HEK293 (cell line): ENCODE measurements at regions not wholly inside any gene's neighbourhood (a gene's known extent, or its start where the extent isn't known, plus 50 kb on each side); places are given as distances from the start of the nearest gene placed in this dataset.

Experiments used
- CTCF ChIA-PET: fragments of 350-600 bp; formaldehyde crosslinking; extraction: SDS; loops from one replicate; lab custom pipeline; 2021; ENCODE audit warnings: antibody characterized with exemption; lab: Yijun Ruan, JAX
- POLR2A ChIA-PET: fragments of 300-600 bp; formaldehyde crosslinking; extraction: SDS; loops from one replicate; lab custom pipeline; 2020; ENCODE audit warnings: antibody characterized with exemption, inconsistent platforms; lab: Yijun Ruan, JAX
- H3K27ac ChIP-seq: fragments of 200-500 bp; sonication (Bioruptor generic); 2 replicates; pipeline ENCODE4 v1.5.1; 2014; ENCODE audit warnings: low read depth, low read length, control low read depth, inconsistent platforms; ENCODE audit errors: extremely low read depth
- H3K36me3 ChIP-seq, 2 experiments: fragments of 200-500 bp in 1 of 2; sonication (Bioruptor generic) in 1 of 2; 1 replicate in 1 of 2; 2 replicates in 1 of 2; pipeline ENCODE4 v1.5.1; 2014 to 2017; ENCODE audit warnings: inconsistent platforms in 2 of 2, low read length in 2 of 2; ENCODE audit not compliant: control insufficient read depth in 2 of 2, insufficient read depth in 1 of 2
- H3K4me1 ChIP-seq: fragments of 200-500 bp; sonication (Bioruptor generic); 2 replicates; pipeline ENCODE4 v1.5.1; 2014; ENCODE audit warnings: mild to moderate bottlenecking, low read length, inconsistent platforms; ENCODE audit not compliant: control insufficient read depth, insufficient read depth
- H3K4me3 ChIP-seq: 2 replicates; pipeline ENCODE4 v1.5.1; 2011; ENCODE audit warnings: low read depth, mild to moderate bottlenecking, control low read depth, low read length, moderate library complexity
- H3K9me3 ChIP-seq: fragments of 200-500 bp; sonication (Bioruptor generic); 2 replicates; pipeline ENCODE4 v1.5.1; 2014; ENCODE audit warnings: low read depth, low read length, inconsistent platforms; ENCODE audit not compliant: control insufficient read depth, insufficient read depth
- GLIS1 ChIP-seq: fragments of 450-650 bp; formaldehyde crosslinking; IDR thresholded peaks from 2 replicates; pipeline ENCODE4 v1.5.1; 2016; ENCODE audit warnings: missing biosample characterization, missing genetic modification characterization
- KLF8 ChIP-seq: fragments of 450-650 bp; formaldehyde crosslinking; IDR thresholded peaks from 2 replicates; pipeline ENCODE4 v1.5.1; 2016; ENCODE audit warnings: missing biosample characterization, missing genetic modification characterization
- SCRT2 ChIP-seq: fragments of 450-650 bp; formaldehyde crosslinking; IDR thresholded peaks from 2 replicates; pipeline ENCODE4 v1.5.1; 2016; ENCODE audit warnings: missing biosample characterization, missing genetic modification characterization
- YY1 ChIP-seq: fragments of 450-650 bp; formaldehyde crosslinking; IDR thresholded peaks from 2 replicates; pipeline ENCODE4 v1.5.1; 2018; ENCODE audit warnings: missing biosample characterization, missing genetic modification characterization
- ZBTB17 ChIP-seq: fragments of 450-650 bp; formaldehyde crosslinking; IDR thresholded peaks from 2 replicates; pipeline ENCODE4 v1.5.1; 2016; ENCODE audit warnings: missing biosample characterization, missing genetic modification characterization
- ZBTB20 ChIP-seq: fragments of 450-650 bp; formaldehyde crosslinking; IDR thresholded peaks from 2 replicates; pipeline ENCODE4 v1.5.1; 2016; ENCODE audit warnings: missing biosample characterization, missing genetic modification characterization
- ZBTB7A ChIP-seq: fragments of 450-650 bp; formaldehyde crosslinking; IDR thresholded peaks from 2 replicates; pipeline ENCODE4 v1.5.1; 2016; ENCODE audit warnings: low read depth, missing biosample characterization, missing genetic modification characterization
- ZFP69B ChIP-seq: fragments of 450-650 bp; formaldehyde crosslinking; IDR thresholded peaks from 2 replicates; pipeline ENCODE4 v1.5.1; 2016; ENCODE audit warnings: missing biosample characterization, missing genetic modification characterization
- ZIC2 ChIP-seq: fragments of 450-650 bp; formaldehyde crosslinking; IDR thresholded peaks from 2 replicates; pipeline ENCODE4 v1.5.1; 2016; ENCODE audit warnings: missing biosample characterization, missing genetic modification characterization
- ZNF146 ChIP-seq: fragments of 450-650 bp; formaldehyde crosslinking; IDR thresholded peaks from 2 replicates; pipeline ENCODE4 v1.5.1; 2016; ENCODE audit warnings: missing biosample characterization, missing genetic modification characterization
- ZNF302 ChIP-seq: fragments of 450-650 bp; formaldehyde crosslinking; IDR thresholded peaks from 2 replicates; pipeline ENCODE4 v1.5.1; 2016; ENCODE audit warnings: missing biosample characterization, missing genetic modification characterization, low read depth
- ZNF416 ChIP-seq: fragments of 450-650 bp; formaldehyde crosslinking; IDR thresholded peaks from 2 replicates; pipeline ENCODE4 v1.5.1; 2016; ENCODE audit warnings: missing biosample characterization, missing genetic modification characterization
- ZNF514 ChIP-seq: fragments of 450-650 bp; formaldehyde crosslinking; IDR thresholded peaks from 2 replicates; pipeline ENCODE4 v1.5.1; 2016; ENCODE audit warnings: missing biosample characterization, missing genetic modification characterization
- ZNF549 ChIP-seq: fragments of 450-650 bp; IDR thresholded peaks from 2 replicates; pipeline ENCODE4 v1.5.1; 2018; ENCODE audit warnings: missing biosample characterization, missing genetic modification characterization, mild to moderate bottlenecking, inconsistent platforms, moderate library complexity
- ZNF701 ChIP-seq: fragments of 450-650 bp; formaldehyde crosslinking; IDR thresholded peaks from 2 replicates; pipeline ENCODE4 v1.5.1; 2016; ENCODE audit warnings: missing biosample characterization, missing genetic modification characterization
- ZSCAN16 ChIP-seq: fragments of 450-650 bp; formaldehyde crosslinking; IDR thresholded peaks from 2 replicates; pipeline ENCODE4 v1.5.1; 2016; ENCODE audit warnings: missing biosample characterization, missing genetic modification characterization
- TF ChIP-seq, protein P1 (sequence below): fragments of 450-650 bp; formaldehyde crosslinking; IDR thresholded peaks from 2 replicates; pipeline ENCODE4 v1.5.1; 2016; ENCODE audit warnings: missing biosample characterization, missing genetic modification characterization
- TF ChIP-seq, protein P2 (sequence below): fragments of 450-650 bp; formaldehyde crosslinking; IDR thresholded peaks from 2 replicates; pipeline ENCODE4 v1.5.1; 2017; ENCODE audit warnings: missing biosample characterization, missing genetic modification characterization
- TF ChIP-seq, protein P3 (sequence below): fragments of 450-650 bp; formaldehyde crosslinking; IDR thresholded peaks from 2 replicates; pipeline ENCODE4 v1.5.1; 2016; ENCODE audit warnings: missing biosample characterization, missing genetic modification characterization

DNA sequence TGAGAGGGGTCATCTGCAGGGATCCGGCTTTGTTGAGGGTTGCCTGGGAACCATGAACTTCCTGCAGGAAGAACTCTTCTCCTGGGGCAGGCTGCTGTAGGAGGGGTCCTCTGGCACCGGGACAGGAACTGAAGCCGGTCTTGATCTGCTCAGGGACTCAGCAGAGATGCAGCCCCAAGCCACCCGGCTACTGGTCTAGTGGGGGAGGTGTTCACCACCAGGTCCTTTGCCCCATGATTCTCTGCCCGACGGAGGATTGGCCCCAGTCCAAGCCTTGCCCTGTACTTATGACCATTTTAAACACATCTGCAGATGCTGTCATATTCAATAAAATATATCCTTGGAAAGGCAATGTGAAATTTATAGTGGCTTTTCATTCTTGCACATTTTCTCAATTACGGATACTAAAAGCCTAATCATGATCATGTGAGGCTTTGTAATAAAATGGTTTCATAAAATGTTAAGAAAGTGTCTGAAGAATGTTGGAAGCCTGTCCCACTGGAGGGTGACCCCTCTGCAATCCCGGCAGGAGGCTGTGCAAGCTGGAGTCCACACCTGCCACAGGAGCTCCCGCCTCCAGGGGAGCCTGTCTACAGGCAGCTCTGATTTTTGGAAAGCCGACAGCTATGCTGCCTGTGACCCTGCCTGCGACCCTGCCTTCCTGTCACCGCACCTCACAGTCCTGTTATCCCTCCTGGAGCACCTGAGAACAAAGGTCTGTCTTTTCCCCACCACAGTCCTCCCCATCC is 98.8 kb upstream of the TAF1B start:
- TF ChIP-seq GLIS1 (tag by site-specific recombination) (peak; percentile 64), ZIC2 (0 out of 2 replicates have a peak, but pooled peaks have one; percentile 15)
- TF ChIP-seq, protein P1, sequence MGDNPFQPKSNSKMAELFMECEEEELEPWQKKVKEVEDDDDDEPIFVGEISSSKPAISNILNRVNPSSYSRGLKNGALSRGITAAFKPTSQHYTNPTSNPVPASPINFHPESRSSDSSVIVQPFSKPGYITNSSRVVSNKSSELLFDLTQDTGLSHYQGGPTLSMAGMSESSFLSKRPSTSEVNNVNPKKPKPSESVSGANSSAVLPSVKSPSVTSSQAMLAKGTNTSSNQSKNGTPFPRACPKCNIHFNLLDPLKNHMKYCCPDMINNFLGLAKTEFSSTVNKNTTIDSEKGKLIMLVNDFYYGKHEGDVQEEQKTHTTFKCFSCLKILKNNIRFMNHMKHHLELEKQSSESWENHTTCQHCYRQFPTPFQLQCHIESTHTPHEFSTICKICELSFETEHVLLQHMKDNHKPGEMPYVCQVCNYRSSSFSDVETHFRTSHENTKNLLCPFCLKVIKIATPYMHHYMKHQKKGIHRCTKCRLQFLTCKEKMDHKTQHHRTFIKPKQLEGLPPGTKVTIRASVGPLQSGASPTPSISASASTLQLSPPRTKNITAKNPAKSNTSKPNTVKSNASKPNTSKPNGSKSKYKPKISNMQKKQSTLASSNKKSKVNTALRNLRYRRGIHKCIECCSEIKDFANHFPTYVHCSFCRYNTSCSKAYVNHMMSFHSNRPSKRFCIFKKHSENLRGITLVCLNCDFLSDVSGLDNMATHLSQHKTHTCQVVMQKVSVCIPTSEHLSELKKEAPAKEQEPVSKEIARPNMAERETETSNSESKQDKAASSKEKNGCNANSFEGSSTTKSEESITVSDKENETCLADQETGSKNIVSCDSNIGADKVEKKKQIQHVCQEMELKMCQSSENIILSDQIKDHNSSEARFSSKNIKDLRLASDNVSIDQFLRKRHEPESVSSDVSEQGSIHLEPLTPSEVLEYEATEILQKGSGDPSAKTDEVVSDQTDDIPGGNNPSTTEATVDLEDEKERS (tag by site-specific recombination): no peak
- no peaks in the 10 kb centered on the region for H3K4me1 ChIP-seq
- POLR2A ChIA-PET: no interaction called here
- H3K9me3 ChIP-seq: no peaks in the 10 kb centered on the region
- no peak overlapping the region for H3K4me3 ChIP-seq
- H3K36me3 ChIP-seq: no peaks in the 10 kb centered on the region
- CTCF ChIA-PET: interaction anchor here (0.6 to 1.1 kb wide), 2 partner anchors 25 to 715 kb away, joined by 3 to 4 read pairs; no protein-coding TSS in a partner anchor
- no peak overlapping the region for H3K27ac ChIP-seq

DNA sequence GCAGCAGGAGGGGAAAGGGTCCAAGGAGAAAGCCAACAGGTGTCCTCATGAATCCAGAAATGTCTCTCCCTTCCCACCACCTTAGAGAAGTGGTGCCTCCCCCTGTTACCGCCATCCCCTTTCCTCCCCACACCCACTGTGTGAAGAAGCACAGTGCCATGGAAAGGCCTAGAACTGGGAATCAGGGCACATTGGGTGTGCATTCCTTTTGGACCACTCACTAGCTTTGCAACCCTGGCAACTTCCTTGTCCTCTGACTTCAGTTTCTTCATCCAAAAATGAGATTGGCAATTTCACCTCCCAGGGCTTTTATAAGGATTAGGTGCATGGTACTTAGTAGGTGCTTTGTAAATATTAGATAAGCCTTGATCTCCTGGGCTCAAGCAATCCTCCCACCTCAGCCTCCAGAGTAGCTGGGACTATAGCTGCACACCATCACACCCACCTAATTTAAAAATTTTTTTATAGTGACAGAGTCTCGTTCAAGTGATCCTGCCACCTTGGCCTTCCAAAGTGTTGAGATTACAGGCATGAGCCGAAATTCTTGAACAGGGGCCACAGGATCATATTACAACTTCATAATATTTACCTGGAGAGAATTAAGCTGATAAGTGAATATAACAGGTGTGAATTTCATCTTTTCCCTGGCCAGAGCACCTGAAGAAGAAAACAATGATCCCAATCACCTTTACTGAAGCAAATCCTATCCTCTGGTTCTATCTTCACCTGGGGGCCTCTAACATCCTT is 97.9 kb upstream of the TAF1B start:
- H3K4me1 ChIP-seq: no peaks in the 10 kb centered on the region
- POLR2A ChIA-PET: no interaction called here
- no peak overlapping the region for H3K4me3 ChIP-seq
- H3K9me3 ChIP-seq: no peaks in the 10 kb centered on the region
- no peak overlapping the region for H3K27ac ChIP-seq
- H3K36me3 ChIP-seq: no peaks in the 10 kb centered on the region
- CTCF ChIA-PET: interaction anchor here (0.6 to 1.4 kb wide), 3 partner anchors 24 to 714 kb away, joined by 3 to 4 read pairs (median 3); no protein-coding TSS in a partner anchor
- TF ChIP-seq ZSCAN16 (tag by site-specific recombination) (no peak), SCRT2 (tag by site-specific recombination) (peak; percentile 49)

DNA sequence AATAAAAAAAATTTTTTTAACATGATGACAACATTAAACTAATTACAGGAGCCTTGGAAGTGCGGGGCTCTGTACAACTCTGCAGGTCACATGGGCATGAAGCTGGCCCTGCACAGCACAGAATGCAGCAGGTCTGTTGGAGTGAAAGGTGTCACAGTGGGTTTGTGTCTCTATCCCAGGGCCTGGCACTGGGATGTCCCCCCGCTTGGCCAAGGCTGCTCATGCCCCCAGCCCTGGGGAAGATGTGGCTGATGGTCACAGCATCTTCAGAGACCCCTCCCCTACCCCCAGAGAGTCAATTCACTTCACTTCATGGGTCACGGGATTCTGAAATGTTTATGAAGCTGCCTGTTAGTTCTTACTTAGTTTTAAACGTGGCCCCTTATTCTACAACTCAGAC is 95.9 kb upstream of the TAF1B start:
- no peak overlapping the region for H3K4me3 ChIP-seq
- H3K9me3 ChIP-seq: no peaks in the 10 kb centered on the region
- no peaks in the 10 kb centered on the region for H3K4me1 ChIP-seq
- ChIA-PET POLR2A (no interaction called here), CTCF (interaction anchor here (0.9 to 1.1 kb wide), 2 partner anchors 11 to 52 kb away, joined by 3 read pairs; no protein-coding TSS in a partner anchor)
- H3K36me3 ChIP-seq: no peaks in the 10 kb centered on the region
- H3K27ac ChIP-seq: no peak overlapping the region
- no peak for TF ChIP-seq ZNF549 (tag by site-specific recombination)
- no peak for TF ChIP-seq ZNF416 (tag by site-specific recombination)
- TF ChIP-seq ZNF302 (tag by site-specific recombination): no peak
- TF ChIP-seq YY1: no peak
- no peak for TF ChIP-seq ZNF514 (tag by site-specific recombination)
- TF ChIP-seq, protein P2, sequence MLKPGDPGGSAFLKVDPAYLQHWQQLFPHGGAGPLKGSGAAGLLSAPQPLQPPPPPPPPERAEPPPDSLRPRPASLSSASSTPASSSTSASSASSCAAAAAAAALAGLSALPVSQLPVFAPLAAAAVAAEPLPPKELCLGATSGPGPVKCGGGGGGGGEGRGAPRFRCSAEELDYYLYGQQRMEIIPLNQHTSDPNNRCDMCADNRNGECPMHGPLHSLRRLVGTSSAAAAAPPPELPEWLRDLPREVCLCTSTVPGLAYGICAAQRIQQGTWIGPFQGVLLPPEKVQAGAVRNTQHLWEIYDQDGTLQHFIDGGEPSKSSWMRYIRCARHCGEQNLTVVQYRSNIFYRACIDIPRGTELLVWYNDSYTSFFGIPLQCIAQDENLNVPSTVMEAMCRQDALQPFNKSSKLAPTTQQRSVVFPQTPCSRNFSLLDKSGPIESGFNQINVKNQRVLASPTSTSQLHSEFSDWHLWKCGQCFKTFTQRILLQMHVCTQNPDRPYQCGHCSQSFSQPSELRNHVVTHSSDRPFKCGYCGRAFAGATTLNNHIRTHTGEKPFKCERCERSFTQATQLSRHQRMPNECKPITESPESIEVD: no peak
- no peak for TF ChIP-seq ZNF146 (tag by site-specific recombination)
- no peak for TF ChIP-seq ZBTB20 (tag by site-specific recombination)
- no peak for TF ChIP-seq ZBTB17 (tag by site-specific recombination)
- TF ChIP-seq ZFP69B (tag by site-specific recombination): no peak
- TF ChIP-seq, protein P3, sequence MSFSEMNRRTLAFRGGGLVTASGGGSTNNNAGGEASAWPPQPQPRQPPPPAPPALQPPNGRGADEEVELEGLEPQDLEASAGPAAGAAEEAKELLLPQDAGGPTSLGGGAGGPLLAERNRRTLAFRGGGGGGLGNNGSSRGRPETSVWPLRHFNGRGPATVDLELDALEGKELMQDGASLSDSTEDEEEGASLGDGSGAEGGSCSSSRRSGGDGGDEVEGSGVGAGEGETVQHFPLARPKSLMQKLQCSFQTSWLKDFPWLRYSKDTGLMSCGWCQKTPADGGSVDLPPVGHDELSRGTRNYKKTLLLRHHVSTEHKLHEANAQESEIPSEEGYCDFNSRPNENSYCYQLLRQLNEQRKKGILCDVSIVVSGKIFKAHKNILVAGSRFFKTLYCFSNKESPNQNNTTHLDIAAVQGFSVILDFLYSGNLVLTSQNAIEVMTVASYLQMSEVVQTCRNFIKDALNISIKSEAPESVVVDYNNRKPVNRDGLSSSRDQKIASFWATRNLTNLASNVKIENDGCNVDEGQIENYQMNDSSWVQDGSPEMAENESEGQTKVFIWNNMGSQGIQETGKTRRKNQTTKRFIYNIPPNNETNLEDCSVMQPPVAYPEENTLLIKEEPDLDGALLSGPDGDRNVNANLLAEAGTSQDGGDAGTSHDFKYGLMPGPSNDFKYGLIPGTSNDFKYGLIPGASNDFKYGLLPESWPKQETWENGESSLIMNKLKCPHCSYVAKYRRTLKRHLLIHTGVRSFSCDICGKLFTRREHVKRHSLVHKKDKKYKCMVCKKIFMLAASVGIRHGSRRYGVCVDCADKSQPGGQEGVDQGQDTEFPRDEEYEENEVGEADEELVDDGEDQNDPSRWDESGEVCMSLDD: no peak
- TF ChIP-seq ZBTB7A: no peak
- no peak for TF ChIP-seq ZNF701 (tag by site-specific recombination)
- TF ChIP-seq KLF8 (tag by site-specific recombination): no peak
